H9 (cell line): ENCODE measurements at regions not wholly inside any gene's neighbourhood (a gene's known extent, or its start where the extent isn't known, plus 50 kb on each side); places are given as distances from the start of the nearest gene placed in this dataset.

Source experiments
- DNase-seq: peaks from one replicate; pipeline ENCODE4 v3.0.0-alpha.2; 2017
- H2AFZ ChIP-seq: one replicate; pipeline ENCODE4 v1.6.1; 2013; ENCODE audit warnings: mild to moderate bottlenecking, low read length, control low read depth, moderate library complexity
- H2AK5ac ChIP-seq: 2 replicates; pipeline ENCODE4 v1.6.1; 2013; ENCODE audit warnings: low read length, control low read depth, mixed read lengths; ENCODE audit not compliant: insufficient read length
- H2BK120ac ChIP-seq: one replicate; pipeline ENCODE4 v1.6.1; 2013; ENCODE audit warnings: low read depth, mild to moderate bottlenecking, low read length, control low read depth, inconsistent platforms; ENCODE audit not compliant: poor library complexity, severe bottlenecking
- H2BK12ac ChIP-seq: 2 replicates; pipeline ENCODE4 v1.6.1; 2013; ENCODE audit warnings: low read length, control low read depth, mixed read lengths, low read depth; ENCODE audit not compliant: insufficient read length
- H2BK15ac ChIP-seq: 2 replicates; pipeline ENCODE4 v1.6.1; 2013; ENCODE audit warnings: low read depth, low read length, control low read depth
- H2BK20ac ChIP-seq: one replicate; pipeline ENCODE4 v1.6.1; 2013; ENCODE audit warnings: low read depth, mild to moderate bottlenecking, low read length, control low read depth, inconsistent platforms; ENCODE audit not compliant: poor library complexity, severe bottlenecking
- H2BK5ac ChIP-seq: 2 replicates; pipeline ENCODE4 v1.6.1; 2013; ENCODE audit warnings: low read length, control low read depth, mixed read lengths; ENCODE audit not compliant: insufficient read length
- H3K14ac ChIP-seq: 2 replicates; pipeline ENCODE4 v1.6.1; 2013; ENCODE audit warnings: low read length, control low read depth; ENCODE audit not compliant: insufficient read depth
- H3K18ac ChIP-seq: 2 replicates; pipeline ENCODE4 v1.6.1; 2013; ENCODE audit warnings: low read depth, mild to moderate bottlenecking, mixed read lengths, low read length, control low read depth; ENCODE audit not compliant: insufficient read length
- H3K23ac ChIP-seq: 2 replicates; pipeline ENCODE4 v1.6.1; 2013; ENCODE audit warnings: low read length, control low read depth, mixed read lengths, low read depth; ENCODE audit not compliant: insufficient read length
- H3K23me2 ChIP-seq: 2 replicates; pipeline ENCODE4 v1.6.1; 2013; ENCODE audit warnings: low read depth, mild to moderate bottlenecking, mixed read lengths, low read length, control low read depth; ENCODE audit not compliant: insufficient read length, poor library complexity, severe bottlenecking
- H3K27ac ChIP-seq: 2 replicates; pipeline ENCODE4 v1.5.1; 2013; ENCODE audit warnings: low read length, control low read depth, mixed read lengths, low read depth; ENCODE audit not compliant: insufficient read length
- H3K27me3 ChIP-seq: 2 replicates; pipeline ENCODE4 v1.6.1; 2013; ENCODE audit warnings: low read length, control low read depth, inconsistent platforms; ENCODE audit not compliant: insufficient read depth
- H3K4ac ChIP-seq: 2 replicates; pipeline ENCODE4 v1.6.1; 2013; ENCODE audit warnings: low read depth, mild to moderate bottlenecking, control low read depth, inconsistent platforms, low read length, moderate library complexity
- H3K4me1 ChIP-seq: 2 replicates; pipeline ENCODE4 v1.6.1; 2013; ENCODE audit warnings: low read length, control low read depth, inconsistent platforms; ENCODE audit not compliant: insufficient read depth
- H3K4me2 ChIP-seq: 2 replicates; pipeline ENCODE4 v1.6.1; 2013; ENCODE audit warnings: low read length, control low read depth, mixed read lengths; ENCODE audit not compliant: insufficient read length, insufficient read depth
- H3K56ac ChIP-seq: 2 replicates; pipeline ENCODE4 v1.6.1; 2013; ENCODE audit warnings: low read depth, mild to moderate bottlenecking, mixed read lengths, low read length, control low read depth; ENCODE audit not compliant: insufficient read length
- H3K79me1 ChIP-seq: 2 replicates; pipeline ENCODE4 v1.6.1; 2013; ENCODE audit warnings: low read depth, mild to moderate bottlenecking, moderate library complexity, low read length, control low read depth, inconsistent platforms; ENCODE audit not compliant: insufficient read depth, poor library complexity, severe bottlenecking
- H3K79me2 ChIP-seq: 2 replicates; pipeline ENCODE4 v1.6.1; 2013; ENCODE audit warnings: low read length, control low read depth, inconsistent platforms; ENCODE audit not compliant: insufficient read depth
- H3K9ac ChIP-seq: 2 replicates; pipeline ENCODE4 v1.6.1; 2013; ENCODE audit warnings: low read length, control low read depth, mixed read lengths; ENCODE audit not compliant: insufficient read length; ENCODE audit errors: extremely low read depth
- H3K9me3 ChIP-seq: one replicate; pipeline ENCODE4 v1.6.1; 2013; ENCODE audit warnings: low read depth, low read length, inconsistent platforms; ENCODE audit not compliant: control insufficient read depth
- H3T11ph ChIP-seq: one replicate; pipeline ENCODE4 v1.6.1; 2013; ENCODE audit warnings: mild to moderate bottlenecking, low read length, control low read depth, inconsistent platforms
- H4K20me1 ChIP-seq: one replicate; pipeline ENCODE4 v1.6.1; 2013; ENCODE audit not compliant: control insufficient read depth, insufficient read length, insufficient read depth
- H4K5ac ChIP-seq: 2 replicates; pipeline ENCODE4 v1.6.1; 2013; ENCODE audit warnings: low read depth, mild to moderate bottlenecking, mixed read lengths, low read length, control low read depth; ENCODE audit not compliant: insufficient read length
- H4K8ac ChIP-seq: replicated peaks from 2 replicates; pipeline ENCODE4 v1.6.1; 2013; ENCODE audit warnings: low read length, control low read depth, mixed read lengths, low read depth; ENCODE audit not compliant: insufficient read length
- H4K91ac ChIP-seq: 2 replicates; pipeline ENCODE4 v1.6.1; 2013; ENCODE audit warnings: low read depth, mild to moderate bottlenecking, moderate library complexity, mixed read lengths, low read length, control low read depth; ENCODE audit not compliant: insufficient read length
- H3K27ac Mint-ChIP-seq, 3 experiments: 2 replicates in 2 of 3; 3 replicates in 1 of 3; pipeline ENCODE4 v1.8.0; 2020 to 2021; ENCODE audit warnings: mixed read lengths in 3 of 3, mild to moderate bottlenecking in 1 of 3, moderate library complexity in 1 of 3
- H3K27me3 Mint-ChIP-seq: 2 replicates; pipeline ENCODE4 v1.8.0; 2021; ENCODE audit warnings: low read depth, mild to moderate bottlenecking, moderate library complexity, mixed read lengths
- H3K36me3 Mint-ChIP-seq, 3 experiments: 2 replicates in 2 of 3; 3 replicates in 1 of 3; pipeline ENCODE4 v1.8.0; 2020 to 2021; ENCODE audit warnings: low read depth in 3 of 3, mixed read lengths in 3 of 3; ENCODE audit not compliant: insufficient read depth in 1 of 3
- H3K4me1 Mint-ChIP-seq, 2 experiments: 2 replicates each; pipeline ENCODE4 v1.8.0; 2020; ENCODE audit warnings: mixed read lengths in 2 of 2
- H3K4me3 Mint-ChIP-seq, 2 experiments: 2 replicates in 1 of 2; 3 replicates in 1 of 2; pipeline ENCODE4 v1.8.0; 2020 to 2021; ENCODE audit warnings: mild to moderate bottlenecking in 2 of 2, mixed read lengths in 2 of 2, moderate library complexity in 1 of 2
- H3K9me3 Mint-ChIP-seq, 2 experiments: 2 replicates in 1 of 2; 3 replicates in 1 of 2; pipeline ENCODE4 v1.8.0; 2020; ENCODE audit warnings: mild to moderate bottlenecking in 2 of 2, mixed read lengths in 2 of 2, moderate library complexity in 1 of 2
- WGBS: extraction: QIAGEN DNeasy Blood & Tissue Kit; methylation state at CpG from one replicate; pipeline ENCODE4 v1.1.7; 2013; ENCODE audit warnings: missing lambda C conversion rate, low lambda C conversion rate, mixed read lengths; ENCODE audit not compliant: insufficient read length; ENCODE audit errors: extremely low coverage; 5-methylcytosine and 5-hydroxymethylcytosine counted together
- TF ChIP-seq, protein P1 (sequence below): fragments of 200-600 bp; sonication (generic); conservative IDR thresholded peaks from 3 replicates; pipeline ENCODE4 v1.8.0; 2021; ENCODE audit warnings: antibody characterized with exemption, mild to moderate bottlenecking

GRCh38 chr16:54805648-54806047 lies 125.0 kb upstream of the IRX5 start:
- Histone ChIP-seq H3K4me2 (no peak overlapping the region), H3K23ac (no peak overlapping the region), H2AK5ac (no peak overlapping the region), H4K5ac (no peak overlapping the region), H3K9me3 (no peaks in the 10 kb centered on the region), H2BK12ac (no peak overlapping the region), H2BK5ac (no peak overlapping the region), H2BK15ac (no peak overlapping the region), H3K23me2 (no peaks in the 10 kb centered on the region), H3K79me1 (no peaks in the 10 kb centered on the region), H2BK20ac (no peak overlapping the region), H2AFZ (no peak overlapping the region), H3K4me1 (peaks cover 5% of the 10 kb centered on the region; the same call in 1 of the 2 replicates), H3K79me2 (no peaks in the 10 kb centered on the region), H3K56ac (no peak overlapping the region), H4K8ac (no peak overlapping the region), H3K18ac (no peak overlapping the region), H4K91ac (no peak overlapping the region), H3K27ac (no peak overlapping the region), H3T11ph (no peak overlapping the region), H3K14ac (no peak overlapping the region), H3K9ac (no peak overlapping the region), H3K27me3 (no peaks in the 10 kb centered on the region), H3K4ac (no peak overlapping the region), H2BK120ac (no peak overlapping the region), H4K20me1 (no peaks in the 10 kb centered on the region)
- no peak for DNase-seq
- H3K4me3 Mint-ChIP-seq = no peak overlapping the region
- H3K27me3 Mint-ChIP-seq = no peaks in the 10 kb centered on the region
- peaks cover 26 to 33% of the 10 kb centered on the region in 2 experiments for H3K4me1 Mint-ChIP-seq
- H3K9me3 Mint-ChIP-seq = no peaks in the 10 kb centered on the region; a peak in 1 of 5 replicates
- no CpG with 5 or more reads among the region's 4 CpGs for WGBS
- TF ChIP-seq, protein P1, sequence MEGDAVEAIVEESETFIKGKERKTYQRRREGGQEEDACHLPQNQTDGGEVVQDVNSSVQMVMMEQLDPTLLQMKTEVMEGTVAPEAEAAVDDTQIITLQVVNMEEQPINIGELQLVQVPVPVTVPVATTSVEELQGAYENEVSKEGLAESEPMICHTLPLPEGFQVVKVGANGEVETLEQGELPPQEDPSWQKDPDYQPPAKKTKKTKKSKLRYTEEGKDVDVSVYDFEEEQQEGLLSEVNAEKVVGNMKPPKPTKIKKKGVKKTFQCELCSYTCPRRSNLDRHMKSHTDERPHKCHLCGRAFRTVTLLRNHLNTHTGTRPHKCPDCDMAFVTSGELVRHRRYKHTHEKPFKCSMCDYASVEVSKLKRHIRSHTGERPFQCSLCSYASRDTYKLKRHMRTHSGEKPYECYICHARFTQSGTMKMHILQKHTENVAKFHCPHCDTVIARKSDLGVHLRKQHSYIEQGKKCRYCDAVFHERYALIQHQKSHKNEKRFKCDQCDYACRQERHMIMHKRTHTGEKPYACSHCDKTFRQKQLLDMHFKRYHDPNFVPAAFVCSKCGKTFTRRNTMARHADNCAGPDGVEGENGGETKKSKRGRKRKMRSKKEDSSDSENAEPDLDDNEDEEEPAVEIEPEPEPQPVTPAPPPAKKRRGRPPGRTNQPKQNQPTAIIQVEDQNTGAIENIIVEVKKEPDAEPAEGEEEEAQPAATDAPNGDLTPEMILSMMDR = no peak
- peaks cover 0 to 5% (median 0%) of the 10 kb centered on the region in 3 experiments; a peak in 1 of 7 replicates for H3K36me3 Mint-ChIP-seq
- no peak overlapping the region for H3K27ac Mint-ChIP-seq
